Hematopoietic multipotent progenitor cell treated with erythropoietin and hydrocortisone succinate and interleukin-3 and kit ligand, for 6 days (in vitro differentiated cells): ENCODE measurements at regions not wholly inside any gene's neighbourhood (a gene's known extent, or its start where the extent isn't known, plus 50 kb on each side); places are given as distances from the start of the nearest gene placed in this dataset.

Experiments
- DNase-seq: peaks from one replicate; pipeline ENCODE4 v3.0.0-alpha.2; 2015

DNA sequence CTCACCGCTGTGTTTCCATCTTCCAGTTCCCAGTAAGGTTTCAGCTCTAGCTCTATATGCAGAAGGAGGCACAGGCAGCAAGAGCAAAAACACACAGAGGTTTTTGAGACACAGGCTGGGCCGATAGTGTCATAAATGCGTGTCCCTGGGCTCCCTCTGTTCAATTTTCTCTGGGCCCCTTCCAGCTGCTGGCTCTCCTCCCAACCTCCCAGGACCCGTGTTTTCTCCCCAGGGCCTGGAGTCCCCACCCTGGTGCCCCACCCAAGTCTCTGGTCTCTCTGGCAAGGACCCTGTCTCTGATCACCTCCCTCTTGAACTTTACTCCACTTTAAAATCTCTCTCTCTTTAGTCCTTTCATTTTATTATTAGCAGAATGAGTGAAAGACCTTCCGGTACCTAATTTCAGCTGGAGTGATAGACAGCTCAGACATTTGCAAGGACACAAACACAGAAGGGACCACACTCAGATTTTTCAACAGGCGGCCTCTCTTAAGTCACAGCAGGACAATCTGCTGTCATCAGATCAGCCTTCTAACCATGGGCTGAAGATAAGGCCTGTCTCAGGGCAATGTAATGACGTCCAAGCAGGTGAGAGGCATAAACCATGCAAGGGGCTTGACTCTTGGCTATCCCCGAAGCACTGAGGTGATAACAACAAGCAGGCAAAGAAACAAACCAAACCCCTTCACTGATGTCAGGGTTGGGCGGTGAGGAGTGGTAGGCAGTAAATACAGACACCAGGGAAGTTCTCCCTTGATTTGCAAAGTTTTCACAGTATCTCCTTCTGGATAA, 190.0 kb upstream of the IRS2 start:
- no peak for DNase-seq

DNA sequence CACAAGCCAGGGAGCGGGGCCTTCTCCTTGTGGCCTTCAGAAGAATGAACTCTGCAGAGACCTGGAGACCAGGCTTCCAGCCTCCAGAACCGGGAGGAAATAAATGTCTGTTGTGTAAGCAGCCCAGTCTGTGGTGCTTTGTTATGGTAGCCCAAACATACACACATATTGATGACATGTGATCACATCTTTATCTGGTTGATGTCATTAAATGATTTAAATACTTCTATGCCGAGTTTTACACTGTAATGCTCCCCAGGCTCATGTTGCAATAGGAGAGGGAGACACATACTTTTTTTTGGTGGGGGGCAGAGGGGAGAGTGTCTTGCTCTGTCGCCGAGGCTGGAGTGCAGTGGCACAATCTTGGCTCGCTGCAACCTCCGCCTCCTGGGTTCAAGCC, 188.0 kb upstream of the IRS2 start:
- no peak for DNase-seq

DNA sequence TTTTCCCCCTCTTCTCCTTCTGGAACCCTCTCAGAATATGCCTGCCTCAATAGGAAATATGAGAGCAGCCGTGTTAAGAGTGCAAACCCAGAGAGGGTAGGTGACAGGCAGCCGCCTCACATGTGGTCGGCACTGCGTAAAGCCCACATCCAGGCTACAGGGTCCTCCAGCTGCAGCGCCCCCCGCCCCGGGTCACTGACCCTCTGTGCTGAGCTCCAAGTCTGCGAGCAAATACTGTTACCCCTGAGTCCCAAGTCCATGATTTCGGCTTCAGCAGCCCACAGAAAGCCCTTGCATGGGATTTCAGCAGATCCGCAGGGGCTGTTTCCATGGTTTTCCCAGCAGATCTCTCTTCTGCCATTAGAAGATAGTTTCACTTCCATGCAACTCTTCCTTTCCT, 186.9 kb upstream of the IRS2 start:
- DNase-seq: no peak

- no peak for DNase-seq
Measured at GRCh38 chr13:109971456-109972090, 185.2 kb upstream of the IRS2 start.

- DNase-seq: no peak
Measured at GRCh38 chr13:109971006-109971405, 184.6 kb upstream of the IRS2 start.

GRCh38 chr13:109968876-109969577, 182.6 kb upstream of the IRS2 start:
- DNase-seq: no peak

GRCh38 chr13:109963960-109964563, 177.7 kb upstream of the IRS2 start:
- DNase-seq: no peak

- DNase-seq: no peak
Measured at GRCh38 chr13:109963384-109963783, 177.0 kb upstream of the IRS2 start.

DNA sequence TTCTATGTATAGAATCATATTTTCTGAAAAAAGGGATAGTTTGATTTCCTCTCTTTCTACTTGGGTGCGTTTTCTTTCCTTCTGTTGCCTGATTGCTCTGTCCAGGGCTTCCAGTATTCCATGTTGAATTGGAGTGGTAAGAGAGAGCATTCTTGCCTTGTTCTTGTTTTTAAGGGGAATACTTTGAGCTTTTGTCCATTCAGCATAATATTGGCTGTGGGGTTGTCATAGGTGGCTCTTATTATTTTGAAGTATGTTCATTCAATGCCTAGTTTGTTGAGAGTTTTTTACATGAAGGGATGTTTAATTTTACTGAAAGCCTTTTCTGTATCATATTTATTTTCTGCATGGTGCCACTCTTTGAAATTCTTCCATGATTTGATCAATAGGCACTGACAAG, 173.5 kb upstream of the IRS2 start:
- DNase-seq: no peak

GRCh38 chr13:109957875-109958274, 171.5 kb upstream of the IRS2 start:
- DNase-seq: no peak

DNA sequence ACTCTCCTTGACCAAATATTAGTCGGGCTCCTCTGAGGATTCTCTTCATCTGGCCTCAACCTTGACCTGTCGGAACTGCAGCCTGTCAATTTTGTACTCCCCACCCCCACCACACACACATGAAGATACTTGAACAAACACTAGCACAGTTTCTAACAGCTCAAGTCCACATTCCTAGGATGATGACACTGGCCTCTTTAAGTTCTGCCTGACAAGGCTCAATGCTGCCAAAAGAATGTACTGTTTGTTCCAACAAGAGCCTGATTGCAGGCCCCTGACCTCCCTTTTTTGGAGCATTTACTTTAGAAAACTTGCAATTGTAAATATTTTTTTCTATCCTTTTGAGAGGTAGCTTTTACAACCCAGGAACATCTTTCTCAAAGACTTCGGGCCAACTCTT, 169.2 kb upstream of the IRS2 start:
- no peak for DNase-seq

- no peak for DNase-seq
Measured at GRCh38 chr13:109954441-109954840, 168.1 kb upstream of the IRS2 start.

DNA sequence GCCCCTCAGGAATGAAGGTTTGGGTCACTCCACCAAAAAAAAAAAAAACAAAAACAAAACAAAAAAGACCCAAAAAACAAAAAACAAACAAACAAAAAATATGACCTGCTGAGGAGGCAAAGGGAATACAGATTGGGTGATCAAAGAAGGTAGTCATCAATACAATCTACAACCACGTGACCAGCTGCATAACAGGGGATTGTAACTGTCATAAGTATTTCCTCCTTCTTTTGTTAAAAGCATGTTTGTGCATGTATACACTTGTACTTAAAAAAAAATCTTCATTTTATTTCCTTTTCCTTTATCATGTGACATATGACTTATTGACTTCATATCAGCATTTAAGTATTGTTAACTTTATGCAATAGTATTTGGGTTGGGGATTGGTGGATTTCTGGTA, 165.1 kb upstream of the IRS2 start:
- no peak for DNase-seq

- DNase-seq: no peak
Measured at GRCh38 chr13:109949397-109949796, 163.0 kb upstream of the IRS2 start.

DNA sequence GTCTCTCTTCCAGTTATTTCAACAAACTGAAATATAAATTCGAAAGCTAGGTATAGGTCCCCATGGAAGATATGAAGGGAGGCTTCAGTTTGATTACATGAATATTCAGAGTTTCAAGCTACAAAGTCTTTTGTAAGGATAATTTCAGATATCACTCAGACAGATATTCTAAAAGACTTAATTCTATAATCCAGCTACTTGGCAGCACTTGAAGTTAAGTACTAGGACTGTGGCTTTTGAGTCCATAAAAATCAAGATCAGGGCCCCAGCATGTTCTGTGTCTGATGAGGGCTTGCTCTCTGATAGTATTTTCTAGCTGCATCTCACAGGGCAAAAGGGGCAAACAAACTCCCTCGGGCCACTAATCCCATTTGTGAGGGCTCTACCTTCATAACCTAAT, 160.6 kb upstream of the IRS2 start:
- DNase-seq: no peak

- no peak for DNase-seq
Measured at GRCh38 chr13:109945206-109945960, 159.0 kb upstream of the IRS2 start.

DNA sequence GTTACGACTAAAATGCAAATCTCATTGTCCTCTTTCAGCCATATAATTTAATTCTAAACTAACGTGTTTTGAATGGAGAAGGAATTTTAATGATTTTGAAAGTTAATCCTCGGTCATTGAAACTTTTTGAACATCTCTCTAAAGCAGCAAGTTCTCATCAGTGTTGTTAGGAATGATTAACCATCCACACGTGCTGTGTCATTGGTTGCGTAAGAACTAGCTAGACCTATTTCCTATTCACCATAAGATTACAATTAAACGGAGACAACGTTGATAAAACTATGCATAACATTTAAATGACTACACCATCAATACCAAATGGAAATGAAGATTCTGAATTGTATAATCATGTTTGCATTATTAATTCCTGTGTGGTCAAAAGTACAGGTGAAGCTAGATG, 155.6 kb upstream of the IRS2 start:
- DNase-seq: peak; percentile 8

DNA sequence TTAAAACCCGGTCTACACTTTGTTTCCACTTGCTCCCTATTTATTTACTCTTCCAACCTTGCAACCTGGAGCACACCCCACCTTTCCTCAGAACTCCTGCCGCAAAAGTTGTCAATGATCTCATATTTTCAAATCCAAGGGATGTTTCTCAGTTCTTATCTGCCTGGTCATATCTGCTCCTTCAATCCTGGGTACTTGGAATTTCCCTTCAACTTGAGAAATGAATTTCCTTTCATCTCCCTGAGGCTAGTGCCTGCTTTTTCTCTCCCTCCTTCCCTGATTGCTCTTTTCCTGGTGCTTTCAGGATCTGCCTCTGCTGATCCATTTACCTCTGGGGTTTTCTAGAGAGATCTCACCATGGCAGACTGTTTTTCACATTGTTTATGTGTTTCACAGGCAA, 154.8 kb upstream of the IRS2 start:
- DNase-seq: no peak

- DNase-seq: no peak
Measured at GRCh38 chr13:109940637-109941036, 154.3 kb upstream of the IRS2 start.

DNA sequence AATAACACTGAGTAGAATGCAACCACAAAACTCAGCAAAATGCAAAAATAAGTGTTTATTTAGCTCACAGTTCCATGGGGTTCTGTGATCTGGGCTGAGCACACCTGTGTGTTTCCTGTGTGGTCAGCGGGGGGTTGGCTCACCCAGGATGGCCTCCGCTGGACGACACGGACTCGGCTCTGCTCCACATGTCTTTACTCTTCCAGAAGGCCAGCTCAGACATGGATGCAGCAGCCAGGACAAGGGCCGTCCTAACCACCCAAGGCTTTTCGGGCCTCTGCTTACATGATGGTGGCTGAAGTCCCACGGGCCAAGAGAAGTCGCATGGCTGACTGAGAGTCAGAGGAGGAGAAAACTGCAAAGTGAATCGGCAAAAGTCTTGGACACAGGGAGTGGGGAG, 153.5 kb upstream of the IRS2 start:
- no peak for DNase-seq

DNA sequence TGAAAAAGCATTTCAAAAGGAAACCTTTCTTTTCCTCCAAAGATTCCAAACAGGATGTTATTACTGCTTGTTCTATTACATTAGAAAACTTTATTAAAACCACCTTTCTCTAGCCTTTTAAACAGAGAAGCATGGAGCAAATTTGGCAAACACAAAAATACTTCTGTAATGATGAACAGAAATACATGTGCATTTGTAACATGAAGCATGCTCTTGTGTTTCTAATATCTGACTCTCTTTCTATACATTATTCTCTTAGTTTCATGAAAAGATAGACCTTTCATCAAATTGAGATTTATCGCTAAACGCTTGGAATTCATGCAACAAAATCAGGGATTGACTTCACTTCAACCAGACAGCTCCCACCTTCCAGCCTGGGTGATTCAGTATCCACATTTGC, 152.8 kb upstream of the IRS2 start:
- DNase-seq: no peak

DNA sequence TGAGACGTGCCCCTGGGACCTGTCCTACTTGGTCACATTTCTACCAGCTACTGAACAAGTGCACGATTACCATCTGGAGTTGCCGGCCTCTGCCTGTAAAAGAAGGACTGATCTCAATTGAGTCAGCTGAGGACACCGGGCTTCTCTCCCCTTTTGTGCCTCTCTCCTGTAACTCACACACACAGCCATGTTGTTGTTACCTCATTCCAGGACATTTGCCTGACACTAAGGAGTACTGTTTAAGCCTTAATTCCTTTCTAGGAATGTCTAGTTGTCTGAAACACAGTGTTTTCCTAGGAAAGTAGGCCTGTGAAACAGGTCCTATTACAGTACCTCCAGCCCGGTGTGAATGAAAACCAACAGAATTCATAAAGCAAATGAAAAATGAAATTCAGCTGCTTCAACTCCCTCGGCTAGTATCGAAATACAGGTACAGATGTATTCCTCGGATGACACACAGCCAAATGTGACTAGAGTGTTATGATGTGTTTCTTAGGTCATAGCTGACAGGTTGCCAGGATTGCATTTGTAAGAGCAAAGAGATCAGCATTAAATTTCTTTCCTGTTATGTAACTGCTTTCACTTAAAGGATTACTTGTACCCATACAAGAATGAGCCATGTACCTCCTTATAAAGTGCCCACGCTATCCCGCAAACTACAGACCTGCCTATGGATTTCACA, 152.0 kb upstream of the IRS2 start:
- DNase-seq: no peak
